ENCODE measurements at regions not wholly inside any gene's neighbourhood (a gene's known extent, or its start where the extent isn't known, plus 50 kb on each side); places are given as distances from the start of the nearest gene placed in this dataset.
"Not testable (repeated sequence)": the region's sequence is repeated elsewhere in the genome, so short reads cannot be mapped to it uniquely, and the experiment has no call there.

GRCh38 chr2:72031346-72032110, 116.1 kb downstream of the CYP26B1 start:
- DNase-seq, result peak; percentile 17

- DNase-seq, result peak; percentile 19
Observed at GRCh38 chr2:72028996-72029395, 118.7 kb downstream of the CYP26B1 start.

GRCh38 chr2:72028351-72028995, 119.2 kb downstream of the CYP26B1 start:
- DNase-seq, result peak; percentile 21

GRCh38 chr2:72027426-72028161, 120.1 kb downstream of the CYP26B1 start:
- DNase-seq, result peak; percentile 45

- DNase-seq, result no peak
Observed at GRCh38 chr2:72026819-72027425, 120.7 kb downstream of the CYP26B1 start.

- peak; percentile 48 for DNase-seq
Observed at GRCh38 chr2:72024451-72025175, 123.0 kb downstream of the CYP26B1 start.

GRCh38 chr2:72023678-72024390, 123.8 kb downstream of the CYP26B1 start:
- DNase-seq, result no peak

- DNase-seq, result not testable (repeated sequence)
Observed at GRCh38 chr2:72021371-72021770, 126.3 kb downstream of the CYP26B1 start.

GRCh38 chr2:72015266-72015665, 132.4 kb downstream of the CYP26B1 start:
- no peak for DNase-seq

- no peak for DNase-seq
Observed at GRCh38 chr2:72014831-72015230, 132.8 kb downstream of the CYP26B1 start.

- DNase-seq, result peak; percentile 17
Observed at GRCh38 chr2:72013726-72014125, 133.9 kb downstream of the CYP26B1 start.

GRCh38 chr2:72012886-72013574, 134.6 kb downstream of the CYP26B1 start:
- DNase-seq, result peak; percentile 40

GRCh38 chr2:72011791-72012190, 135.9 kb downstream of the CYP26B1 start:
- DNase-seq, result peak; percentile 24

- DNase-seq, result peak; percentile 26
Observed at GRCh38 chr2:72011370-72011689, 136.3 kb downstream of the CYP26B1 start.

GRCh38 chr2:72010647-72011369, 136.9 kb downstream of the CYP26B1 start:
- peak; percentile 35 for DNase-seq

GRCh38 chr2:72008608-72009007, 139.1 kb downstream of the CYP26B1 start:
- peak; percentile 19 for DNase-seq

- DNase-seq, result no peak
Observed at GRCh38 chr2:72007402-72007801, 140.3 kb downstream of the CYP26B1 start.

- peak; percentile 33 for DNase-seq
Observed at GRCh38 chr2:72006188-72006736, 141.4 kb downstream of the CYP26B1 start.

- no peak for DNase-seq
Observed at GRCh38 chr2:72004976-72005375, 142.7 kb downstream of the CYP26B1 start.

GRCh38 chr2:72004201-72004915, 143.3 kb downstream of the CYP26B1 start:
- no peak for DNase-seq
